ENCODE measurements at regions not wholly inside any gene's neighbourhood (a gene's known extent, or its start where the extent isn't known, plus 50 kb on each side); places are given as distances from the start of the nearest gene placed in this dataset.

DNA sequence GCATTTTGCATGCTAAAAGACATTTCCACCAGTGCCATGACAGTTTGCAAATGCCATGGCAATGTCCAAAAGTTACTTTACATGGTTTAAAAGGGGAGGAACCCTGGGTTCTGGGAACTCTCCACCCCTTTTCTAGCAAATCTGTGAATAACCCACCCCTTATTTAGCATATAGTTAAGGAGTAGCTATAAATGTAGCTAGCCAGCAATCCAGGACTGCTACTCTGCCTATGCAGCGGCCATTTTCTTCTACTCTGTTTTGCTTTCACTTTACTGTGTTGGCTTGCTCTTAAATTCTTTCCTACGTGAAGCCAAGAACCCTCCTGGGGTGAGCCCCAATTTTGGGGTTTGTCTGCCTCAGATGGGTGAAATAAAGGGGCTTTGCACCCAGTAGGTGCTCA lies 141.0 kb downstream of the PTPN11 start:
- H3K36me3 Mint-ChIP-seq, result peaks cover 0 to 8% (median 0%) of the 10 kb centered on the region in 3 donors

DNA sequence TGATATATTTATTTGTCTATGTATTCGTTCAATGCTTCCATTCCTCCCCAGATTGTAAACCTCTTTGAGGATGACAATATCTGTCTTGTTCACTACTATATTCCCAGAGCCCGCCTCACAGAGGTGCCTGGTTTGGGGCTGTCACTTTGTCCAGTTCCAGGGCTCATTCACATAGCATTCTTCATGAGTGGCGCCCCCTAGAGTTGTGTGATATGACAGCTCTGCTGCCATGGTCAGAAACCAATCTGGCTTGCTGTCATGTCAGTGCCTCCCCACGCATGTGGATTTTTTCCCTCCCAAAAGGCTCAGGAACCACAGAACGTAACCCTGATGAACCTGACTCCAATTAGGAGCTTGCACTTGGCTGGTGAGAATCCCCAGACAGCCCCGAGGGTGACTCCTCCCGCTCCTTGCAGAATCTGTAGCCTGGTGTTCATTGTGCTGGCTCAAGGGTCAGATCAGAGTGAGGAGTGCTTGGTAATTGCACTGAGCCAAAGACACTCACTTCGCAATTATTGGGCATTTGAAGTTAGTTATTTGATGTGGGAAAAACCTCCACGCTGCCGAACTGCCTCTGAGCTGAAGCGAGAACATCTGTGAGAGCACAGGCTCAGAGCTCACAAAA lies 145.5 kb downstream of the PTPN11 start:
- H3K4me1 ChIP-seq (ENCODE audit: insufficient read depth, low read length), result no peaks in the 10 kb centered on the region
- H3K27ac Mint-ChIP-seq, result no peak overlapping the region
- H3K9me3 ChIP-seq (ENCODE audit: low read length), result no peaks in the 10 kb centered on the region
- H3K36me3 ChIP-seq (ENCODE audit: insufficient read depth, low read length), result no peaks in the 10 kb centered on the region
- H3K27ac ChIP-seq (ENCODE audit: low read depth, low read length), result no peak overlapping the region
- peaks cover 12 to 34% of the 10 kb centered on the region in 2 donors for H3K27me3 Mint-ChIP-seq
- peaks cover 0 to 5% (median 2%) of the 10 kb centered on the region in 3 donors for H3K4me1 Mint-ChIP-seq
- no peaks in the 10 kb centered on the region for H3K9me3 Mint-ChIP-seq
- ChIA-PET CTCF (no interaction called here), POLR2A (interaction anchor here (0.5 kb wide), 1 partner anchor 14 kb away, joined by 4 read pairs; no protein-coding TSS in a partner anchor)
- no peak for DNase-seq
- H3K27me3 ChIP-seq (ENCODE audit: insufficient read depth, low read length, poor library complexity, severe bottlenecking), result no peaks in the 10 kb centered on the region
- peaks cover 0 to 8% (median 0%) of the 10 kb centered on the region in 3 donors for H3K36me3 Mint-ChIP-seq
- H3K4me3 Mint-ChIP-seq, result no peak overlapping the region
- H3K4me3 ChIP-seq (ENCODE audit: low read length), result no peak overlapping the region

More for the DNA sequence above, 141.0 kb downstream of the PTPN11 start:
- no peak overlapping the region for H3K27ac Mint-ChIP-seq
- Histone ChIP-seq H3K4me3 (ENCODE audit: low read length) (no peak overlapping the region), H3K27me3 (ENCODE audit: insufficient read depth, low read length, poor library complexity, severe bottlenecking) (no peaks in the 10 kb centered on the region), H3K4me1 (ENCODE audit: insufficient read depth, low read length) (no peaks in the 10 kb centered on the region), H3K9me3 (ENCODE audit: low read length) (no peaks in the 10 kb centered on the region), H3K36me3 (ENCODE audit: insufficient read depth, low read length) (no peaks in the 10 kb centered on the region), H3K27ac (ENCODE audit: low read depth, low read length) (no peak overlapping the region)
- peak overlapping the region in 1 of 7 donors; percentile 33 for H3K4me3 Mint-ChIP-seq
- H3K27me3 Mint-ChIP-seq, result peaks cover 4 to 28% of the 10 kb centered on the region in 2 donors
- H3K4me1 Mint-ChIP-seq, result peaks cover 0 to 5% (median 2%) of the 10 kb centered on the region in 3 donors
- no peak for DNase-seq
- ChIA-PET POLR2A (no interaction called here), CTCF (no interaction called here)
- H3K9me3 Mint-ChIP-seq, result no peaks in the 10 kb centered on the region

DNA sequence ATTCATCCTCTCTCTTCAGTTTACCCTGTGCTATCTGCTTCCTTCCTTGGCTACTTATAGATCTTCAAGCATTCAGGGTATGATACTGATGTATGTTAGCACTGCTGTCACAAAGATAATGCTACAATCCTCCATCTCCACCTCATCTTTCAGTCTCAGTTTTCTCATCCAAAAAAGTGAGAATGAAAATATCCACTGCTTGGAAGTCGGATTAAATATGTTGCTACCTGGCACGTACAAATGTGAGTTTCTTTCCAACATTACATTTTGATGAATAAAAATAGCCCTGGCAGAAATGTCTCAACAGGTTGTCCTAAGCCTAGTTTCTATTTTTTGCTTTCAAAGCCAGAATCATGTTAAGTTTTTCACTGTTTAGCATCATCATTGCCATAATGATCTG lies 149.9 kb downstream of the PTPN11 start:
- H3K4me3 Mint-ChIP-seq, result no peak overlapping the region
- CTCF ChIA-PET, result no interaction called here
- no peaks in the 10 kb centered on the region for H3K9me3 Mint-ChIP-seq
- H3K4me3 ChIP-seq (ENCODE audit: low read length), result no peak overlapping the region
- no peaks in the 10 kb centered on the region for H3K36me3 Mint-ChIP-seq
- no peaks in the 10 kb centered on the region for H3K9me3 ChIP-seq (ENCODE audit: low read length)
- H3K27me3 Mint-ChIP-seq, result peaks cover 26 to 54% of the 10 kb centered on the region in 2 donors
- POLR2A ChIA-PET, result no interaction called here
- no peaks in the 10 kb centered on the region for H3K4me1 ChIP-seq (ENCODE audit: insufficient read depth, low read length)
- no peaks in the 10 kb centered on the region for H3K36me3 ChIP-seq (ENCODE audit: insufficient read depth, low read length)
- H3K4me1 Mint-ChIP-seq, result no peaks in the 10 kb centered on the region
- peaks cover 8% of the 10 kb centered on the region for H3K27me3 ChIP-seq (ENCODE audit: insufficient read depth, low read length, poor library complexity, severe bottlenecking)
- no peak for DNase-seq
- H3K27ac ChIP-seq (ENCODE audit: low read depth, low read length), result no peak overlapping the region
- no peak overlapping the region for H3K27ac Mint-ChIP-seq

DNA sequence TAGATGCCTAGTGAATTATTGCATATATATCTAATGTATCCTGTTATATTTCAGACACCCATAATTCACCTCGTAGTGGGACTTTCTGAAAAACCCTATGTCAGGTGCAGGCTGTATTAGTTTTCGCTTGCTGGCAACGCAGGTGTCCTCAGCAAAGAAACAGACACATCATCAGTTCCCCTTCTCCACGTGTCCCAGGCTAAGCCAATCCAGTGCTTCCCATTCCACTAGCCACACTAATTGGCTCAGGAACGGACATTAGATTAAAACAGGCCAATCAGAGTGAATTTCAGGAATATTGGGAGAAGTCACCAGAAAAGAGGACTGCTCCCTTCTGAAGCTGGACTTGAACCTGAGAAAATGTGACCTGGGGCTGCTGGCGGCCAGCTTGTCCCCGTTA lies 151.3 kb downstream of the PTPN11 start:
- DNase-seq, result no peak
- Histone ChIP-seq H3K4me3 (ENCODE audit: low read length) (no peak overlapping the region), H3K9me3 (ENCODE audit: low read length) (no peaks in the 10 kb centered on the region), H3K4me1 (ENCODE audit: insufficient read depth, low read length) (no peaks in the 10 kb centered on the region), H3K36me3 (ENCODE audit: insufficient read depth, low read length) (no peaks in the 10 kb centered on the region), H3K27me3 (ENCODE audit: insufficient read depth, low read length, poor library complexity, severe bottlenecking) (peaks cover 8% of the 10 kb centered on the region), H3K27ac (ENCODE audit: low read depth, low read length) (no peak overlapping the region)
- Mint-ChIP-seq H3K27ac (no peak overlapping the region), H3K36me3 (no peaks in the 10 kb centered on the region), H3K4me1 (no peaks in the 10 kb centered on the region), H3K27me3 (peaks cover 24 to 43% of the 10 kb centered on the region in 2 donors), H3K9me3 (no peaks in the 10 kb centered on the region), H3K4me3 (no peak overlapping the region)
- ChIA-PET POLR2A (no interaction called here), CTCF (no interaction called here)

DNA sequence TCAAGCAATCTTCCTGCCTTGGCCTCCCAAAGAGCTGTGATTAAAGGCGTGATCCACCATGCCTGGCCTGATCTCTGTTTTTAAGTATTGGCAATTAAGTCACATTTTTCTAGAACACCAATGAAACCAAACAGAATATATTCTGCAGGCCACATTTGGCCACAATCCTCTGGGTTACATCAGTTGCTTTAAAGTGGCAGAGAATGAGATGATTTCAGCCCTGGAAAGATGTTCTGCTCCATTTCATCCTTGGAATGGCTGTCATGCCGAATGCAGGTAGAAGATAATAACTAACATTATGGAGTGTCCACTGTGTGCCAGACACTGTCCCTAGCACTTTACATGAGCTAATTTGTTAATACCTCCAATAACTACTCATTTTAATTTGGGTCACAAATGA lies 154.4 kb downstream of the PTPN11 start:
- H3K36me3 ChIP-seq (ENCODE audit: insufficient read depth, low read length), result no peaks in the 10 kb centered on the region
- no peaks in the 10 kb centered on the region for H3K9me3 Mint-ChIP-seq
- CTCF ChIA-PET, result no interaction called here

DNA sequence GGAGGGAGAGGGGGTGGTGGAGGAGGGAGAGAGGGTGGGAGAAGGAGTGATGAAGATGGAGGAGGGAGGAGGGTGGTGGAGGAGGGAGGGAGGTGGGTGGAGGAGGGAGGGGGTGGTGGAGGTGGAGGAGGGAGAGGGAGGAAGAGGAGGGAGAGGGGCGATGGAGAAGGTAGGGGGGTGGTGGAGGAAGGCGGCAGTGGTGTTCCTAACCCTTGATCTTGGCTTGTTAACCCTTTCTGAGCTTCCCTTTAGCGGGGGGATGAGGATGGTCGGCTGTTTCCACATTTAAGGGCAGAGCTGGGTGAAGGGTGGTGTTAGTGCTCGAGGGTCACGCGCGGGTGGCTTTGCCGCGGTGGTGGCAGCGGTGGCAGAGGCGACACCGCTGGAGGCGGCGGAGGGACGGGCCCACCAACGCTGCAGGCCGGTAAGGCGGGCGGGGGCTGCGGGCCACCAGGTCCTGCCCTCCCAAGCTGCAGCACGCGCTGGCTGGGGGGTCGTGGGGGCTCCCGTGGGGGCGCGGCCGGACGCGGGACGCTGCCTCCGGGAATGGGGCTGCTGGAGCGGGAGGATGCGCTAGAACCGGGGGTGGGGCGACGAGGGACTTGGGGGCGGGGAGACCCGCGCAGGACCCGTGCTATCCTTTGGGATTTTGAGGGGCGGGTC lies 156.3 kb downstream of the PTPN11 start:
- H3K36me3 ChIP-seq (ENCODE audit: insufficient read depth, low read length), result no peaks in the 10 kb centered on the region
- ChIA-PET CTCF (no interaction called here), POLR2A (no interaction called here)
- H3K27me3 ChIP-seq (ENCODE audit: insufficient read depth, low read length, poor library complexity, severe bottlenecking), result peaks cover 4% of the 10 kb centered on the region
- H3K9me3 Mint-ChIP-seq, result no peaks in the 10 kb centered on the region
- no peak overlapping the region for H3K27ac Mint-ChIP-seq
- no peak overlapping the region for H3K4me3 Mint-ChIP-seq
- H3K9me3 ChIP-seq (ENCODE audit: low read length), result no peaks in the 10 kb centered on the region
- H3K4me3 ChIP-seq (ENCODE audit: low read length), result no peak overlapping the region
- peaks cover 0 to 3% (median 3%) of the 10 kb centered on the region in 3 donors for H3K4me1 Mint-ChIP-seq
- no peak overlapping the region for H3K27ac ChIP-seq (ENCODE audit: low read depth, low read length)
- H3K4me1 ChIP-seq (ENCODE audit: insufficient read depth, low read length), result no peaks in the 10 kb centered on the region
- H3K36me3 Mint-ChIP-seq, result no peaks in the 10 kb centered on the region
- no peak for DNase-seq
- H3K27me3 Mint-ChIP-seq, result peaks cover 23 to 45% of the 10 kb centered on the region in 2 donors

More for the DNA sequence above, 154.4 kb downstream of the PTPN11 start:
- Mint-ChIP-seq H3K27ac (no peak overlapping the region), H3K4me3 (no peak overlapping the region), H3K36me3 (no peaks in the 10 kb centered on the region), H3K4me1 (peaks cover 0 to 3% (median 3%) of the 10 kb centered on the region in 3 donors), H3K27me3 (peaks cover 20 to 47% of the 10 kb centered on the region in 2 donors)
- Histone ChIP-seq H3K27me3 (ENCODE audit: insufficient read depth, low read length, poor library complexity, severe bottlenecking) (peaks cover 8% of the 10 kb centered on the region), H3K4me1 (ENCODE audit: insufficient read depth, low read length) (no peaks in the 10 kb centered on the region), H3K9me3 (ENCODE audit: low read length) (no peaks in the 10 kb centered on the region), H3K4me3 (ENCODE audit: low read length) (no peak overlapping the region), H3K27ac (ENCODE audit: low read depth, low read length) (no peak overlapping the region)
- DNase-seq, result no peak
- POLR2A ChIA-PET, result no interaction called here

DNA sequence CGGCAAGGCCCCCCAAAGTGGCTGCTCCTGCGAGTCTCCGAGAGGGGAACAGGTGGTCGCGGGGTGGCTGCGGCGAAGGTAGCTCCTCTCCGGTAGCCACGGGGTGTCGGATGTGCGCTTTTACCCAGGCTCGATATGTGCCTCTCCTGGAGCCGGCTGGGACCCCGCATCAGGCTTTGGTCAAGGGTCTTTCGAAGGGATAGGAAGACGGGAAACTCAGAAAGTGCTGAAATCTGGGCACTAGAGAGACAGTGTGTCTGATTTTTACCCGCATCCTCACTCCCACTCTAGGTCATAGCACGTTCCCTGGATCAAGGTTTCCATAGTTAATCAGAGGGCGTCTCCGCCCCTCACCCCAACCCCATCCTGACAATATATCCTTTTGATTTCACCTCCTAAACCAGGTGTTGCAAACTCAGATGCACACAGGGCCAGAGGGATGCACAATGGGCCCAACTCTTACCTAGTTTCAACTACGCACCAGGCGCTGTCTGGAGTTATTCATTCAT lies 156.9 kb downstream of the PTPN11 start:
- Histone ChIP-seq H3K9me3 (ENCODE audit: low read length) (no peaks in the 10 kb centered on the region), H3K4me3 (ENCODE audit: low read length) (no peak overlapping the region), H3K27me3 (ENCODE audit: insufficient read depth, low read length, poor library complexity, severe bottlenecking) (no peaks in the 10 kb centered on the region), H3K36me3 (ENCODE audit: insufficient read depth, low read length) (no peaks in the 10 kb centered on the region), H3K4me1 (ENCODE audit: insufficient read depth, low read length) (no peaks in the 10 kb centered on the region), H3K27ac (ENCODE audit: low read depth, low read length) (no peak overlapping the region)
- Mint-ChIP-seq H3K9me3 (no peaks in the 10 kb centered on the region), H3K36me3 (no peaks in the 10 kb centered on the region), H3K4me1 (peaks cover 0 to 3% (median 3%) of the 10 kb centered on the region in 3 donors), H3K27ac (no peak overlapping the region), H3K27me3 (peaks cover 21 to 39% of the 10 kb centered on the region in 2 donors), H3K4me3 (no peak overlapping the region)
- DNase-seq, result no peak
- CTCF ChIA-PET, result no interaction called here
- POLR2A ChIA-PET, result no interaction called here

DNA sequence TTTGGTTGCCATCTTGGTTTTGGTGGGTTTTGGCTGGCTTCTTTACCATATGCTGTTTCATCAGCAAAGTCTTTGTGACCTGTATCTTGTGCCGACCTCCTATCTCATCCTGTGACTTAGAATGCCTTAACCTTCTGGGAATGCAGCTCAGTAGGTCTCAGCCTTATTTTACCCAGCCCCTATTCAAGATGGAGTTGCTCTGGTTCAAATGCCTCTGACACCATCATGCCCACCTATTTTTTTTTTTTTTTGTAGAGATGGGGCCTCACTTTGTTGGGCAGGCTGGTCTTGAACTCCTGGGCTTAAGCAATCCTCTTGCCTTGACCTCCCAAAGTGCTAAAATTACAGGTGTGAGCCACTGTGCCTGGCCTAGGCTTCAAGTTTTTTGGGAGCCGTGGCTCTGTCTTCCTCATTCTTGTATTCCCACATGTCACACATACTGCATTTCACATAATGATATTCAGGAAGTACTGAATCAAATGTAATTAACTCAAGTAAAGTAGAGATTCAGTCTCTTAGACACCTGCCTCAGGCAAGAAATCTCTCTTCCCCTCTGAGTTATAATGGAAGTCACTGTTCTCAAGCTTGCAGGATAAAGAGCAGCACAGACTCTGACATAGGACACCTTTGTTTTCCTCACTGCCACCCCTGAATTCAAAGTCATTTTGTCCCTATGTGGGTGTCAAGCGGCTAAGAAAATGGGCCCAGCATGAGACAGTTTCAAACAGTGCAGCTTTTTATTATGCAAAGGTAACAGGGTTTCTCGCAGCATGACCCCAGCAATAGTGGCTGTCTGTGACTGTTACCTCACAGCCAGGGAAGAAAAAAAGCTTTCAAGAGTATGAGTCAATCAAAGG lies 159.0 kb downstream of the PTPN11 start:
- H3K4me1 Mint-ChIP-seq, result peaks cover 0 to 3% (median 3%) of the 10 kb centered on the region in 3 donors
- peaks cover 20 to 45% of the 10 kb centered on the region in 2 donors for H3K27me3 Mint-ChIP-seq
- no peaks in the 10 kb centered on the region for H3K36me3 Mint-ChIP-seq
- Histone ChIP-seq H3K27me3 (ENCODE audit: insufficient read depth, low read length, poor library complexity, severe bottlenecking) (no peaks in the 10 kb centered on the region), H3K36me3 (ENCODE audit: insufficient read depth, low read length) (no peaks in the 10 kb centered on the region), H3K9me3 (ENCODE audit: low read length) (no peaks in the 10 kb centered on the region), H3K27ac (ENCODE audit: low read depth, low read length) (no peak overlapping the region), H3K4me1 (ENCODE audit: insufficient read depth, low read length) (no peaks in the 10 kb centered on the region), H3K4me3 (ENCODE audit: low read length) (no peak overlapping the region)
- no peak overlapping the region for H3K4me3 Mint-ChIP-seq
- CTCF ChIA-PET, result interaction anchor here (0.7 kb wide), 1 partner anchor 323 kb away, joined by 3 read pairs; no protein-coding TSS in a partner anchor
- H3K27ac Mint-ChIP-seq, result no peak overlapping the region
- no peak for DNase-seq
- POLR2A ChIA-PET, result no interaction called here
- peaks cover 0 to 2% (median 0%) of the 10 kb centered on the region in 5 donors for H3K9me3 Mint-ChIP-seq

Data from CD8-positive, alpha-beta memory T cell (primary cell).